ENCODE measurements at regions not wholly inside any gene's neighbourhood (a gene's known extent, or its start where the extent isn't known, plus 50 kb on each side); places are given as distances from the start of the nearest gene placed in this dataset.
"Not testable (repeated sequence)": the region's sequence is repeated elsewhere in the genome, so short reads cannot be mapped to it uniquely, and the experiment has no call there.

GRCh38 chr6:99816795-99817194, 177.2 kb downstream of the MCHR2 start:
- Histone ChIP-seq H3K9me3 (no peaks in the 10 kb centered on the region), H3K4me3 (no peak overlapping the region), H3K27me3 (peaks cover 0 to 4% of the 10 kb centered on the region in 2 donors), H3K27ac (no peak overlapping the region), H3K4me1 (no peaks in the 10 kb centered on the region), H3K36me3 (no peaks in the 10 kb centered on the region)
- TF ChIP-seq CTCF (IDR thresholded peaks at IDR 0.05), result no peak
- intact Hi-C loops (cut with DNase I; ENCODE audit: low total_unique reads), result no loop called here
- DNase-seq, result no peak

- Histone ChIP-seq H3K4me1 (no peaks in the 10 kb centered on the region), H3K9me3 (no peaks in the 10 kb centered on the region), H3K36me3 (no peaks in the 10 kb centered on the region), H3K27me3 (peaks cover 0 to 7% of the 10 kb centered on the region in 2 donors), H3K27ac (no peak overlapping the region), H3K4me3 (no peak overlapping the region)
- no peak for TF ChIP-seq CTCF (IDR thresholded peaks at IDR 0.05)
- no peak for DNase-seq
- intact Hi-C loops (cut with DNase I; ENCODE audit: low total_unique reads), result no loop called here
Measured at GRCh38 chr6:99818161-99818560, 175.9 kb downstream of the MCHR2 start.

GRCh38 chr6:99819853-99820252, 174.2 kb downstream of the MCHR2 start:
- H3K9me3 ChIP-seq, result no peaks in the 10 kb centered on the region
- no peaks in the 10 kb centered on the region for H3K36me3 ChIP-seq
- H3K27me3 ChIP-seq, result peaks cover 0 to 7% of the 10 kb centered on the region in 2 donors
- no peak overlapping the region for H3K4me3 ChIP-seq
- H3K27ac ChIP-seq, result no peak overlapping the region
- no peaks in the 10 kb centered on the region for H3K4me1 ChIP-seq
- intact Hi-C loops (cut with DNase I; ENCODE audit: low total_unique reads), result no loop called here
- no peak for TF ChIP-seq CTCF (IDR thresholded peaks at IDR 0.05)
- DNase-seq, result no peak

- no peak for DNase-seq
- H3K9me3 ChIP-seq, result no peaks in the 10 kb centered on the region
- H3K4me3 ChIP-seq, result no peak overlapping the region
- peaks cover 0 to 7% of the 10 kb centered on the region in 2 donors for H3K27me3 ChIP-seq
- H3K27ac ChIP-seq, result no peak overlapping the region
- H3K4me1 ChIP-seq, result no peaks in the 10 kb centered on the region
- no peaks in the 10 kb centered on the region for H3K36me3 ChIP-seq
- no peak for TF ChIP-seq CTCF (IDR thresholded peaks at IDR 0.05)
- intact Hi-C loops (cut with DNase I; ENCODE audit: low total_unique reads), result no loop called here
Measured at GRCh38 chr6:99821164-99821563, 172.9 kb downstream of the MCHR2 start.

GRCh38 chr6:99822741-99823512, 171.1 kb downstream of the MCHR2 start:
- no peaks in the 10 kb centered on the region for H3K9me3 ChIP-seq
- no peaks in the 10 kb centered on the region for H3K36me3 ChIP-seq
- intact Hi-C loops (cut with DNase I; ENCODE audit: low total_unique reads), result no loop called here
- no peaks in the 10 kb centered on the region for H3K4me1 ChIP-seq
- no peak for TF ChIP-seq CTCF (IDR thresholded peaks at IDR 0.05)
- peaks cover 0 to 7% of the 10 kb centered on the region in 2 donors for H3K27me3 ChIP-seq
- H3K4me3 ChIP-seq, result no peak overlapping the region
- no peak for DNase-seq
- no peak overlapping the region for H3K27ac ChIP-seq

GRCh38 chr6:99823513-99824235, 170.3 kb downstream of the MCHR2 start:
- H3K9me3 ChIP-seq; intact Hi-C loops (cut with DNase I; ENCODE audit: low total_unique reads); H3K27me3 ChIP-seq; H3K4me3 ChIP-seq; H3K36me3 ChIP-seq; DNase-seq; H3K27ac ChIP-seq; H3K4me1 ChIP-seq: not testable (repeated sequence)

Measured in tibial artery (tissue), 4 donors.